ENCODE measurements at regions not wholly inside any gene's neighbourhood (a gene's known extent, or its start where the extent isn't known, plus 50 kb on each side); places are given as distances from the start of the nearest gene placed in this dataset.

- TF ChIP-seq POLR2AphosphoS5 (IDR thresholded peaks at IDR 0.05; ENCODE audit: low read depth, low read length) (no peak), SIN3A (IDR thresholded peaks at IDR 0.05; ENCODE audit: borderline replicate concordance, insufficient read depth, low read depth, low read length) (no peak), REST (IDR thresholded peaks at IDR 0.05; ENCODE audit: insufficient read depth in 1 of 2, low read depth in 2 of 2, low read length in 1 of 2) (no peak), TCF7L2 (IDR thresholded peaks at IDR 0.05; ENCODE audit: low read depth, low read length) (no peak)
- no peaks in the 10 kb centered on the region for H3K4me1 ChIP-seq (ENCODE audit: control insufficient read depth, insufficient read depth, low read length)
- no peak overlapping the region for H3K4me3 ChIP-seq (ENCODE audit: low read depth in 2 of 2, low read length in 2 of 2)
- POLR2A ChIA-PET: interaction anchor here (0.6 kb wide), 2 partner anchors 50 to 727 kb away, joined by 3 to 5 read pairs; no protein-coding TSS in a partner anchor
- in situ Hi-C loops (cut with HindIII; ENCODE audit: low pct_unique_long_range_greater_than_20kb, low sequenced_read_pairs): no loop called here
- H3K9me3 ChIP-seq (ENCODE audit: control insufficient read depth, insufficient read depth, low read depth, low read length): no peaks in the 10 kb centered on the region
- H3K27me3 ChIP-seq (ENCODE audit: control insufficient read depth, insufficient read depth, low read length): no peaks in the 10 kb centered on the region
- H3K36me3 ChIP-seq (ENCODE audit: control insufficient read depth, insufficient read depth, low read length): no peaks in the 10 kb centered on the region
- no peak for DNase-seq (ENCODE audit: low read depth, low spot score)
- intact Hi-C loops (cut with micrococcal nuclease; ENCODE audit: unreplicated experiment): no loop called here
- no TSS peak for BruUV-seq (replicated peaks)
- CTCF ChIA-PET: no interaction called here
- no peak for ATAC-seq
- no peak overlapping the region for H3K27ac ChIP-seq (ENCODE audit: low read length)
Observed at GRCh38 chr9:88897081-88897480, 94.2 kb upstream of the S1PR3 start.

DNA sequence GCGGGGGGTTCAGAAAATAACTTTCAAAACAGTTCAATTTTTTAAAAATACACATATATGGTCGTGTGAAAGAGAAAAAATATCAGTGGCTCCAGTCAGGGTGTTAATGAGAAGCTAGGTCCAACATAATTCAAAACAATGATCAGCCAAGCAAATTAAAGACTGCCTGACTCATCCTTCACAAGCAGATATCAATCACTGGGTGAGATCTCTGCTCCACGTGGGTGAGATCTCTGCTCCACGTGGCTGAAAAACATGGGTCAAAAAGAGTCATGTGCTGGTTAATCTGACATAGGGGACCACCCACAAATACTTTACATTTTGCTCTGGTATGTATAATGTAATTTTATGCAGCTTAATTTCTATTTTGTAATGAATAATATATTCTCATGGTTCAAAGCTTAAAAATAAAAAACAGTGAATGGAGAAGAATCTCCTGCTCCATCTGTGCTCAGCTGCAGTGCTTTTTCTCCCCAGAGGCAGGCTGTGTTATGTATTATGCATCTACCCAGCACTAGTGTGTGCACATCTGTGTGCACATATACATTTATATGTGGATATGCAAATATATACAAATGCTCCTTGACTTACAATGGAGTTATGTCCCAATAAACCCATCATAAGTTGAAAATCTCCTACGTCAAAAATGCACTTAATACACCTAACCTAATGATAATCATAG, 93.1 kb upstream of the S1PR3 start:
- no peaks in the 10 kb centered on the region for H3K4me1 ChIP-seq (ENCODE audit: control insufficient read depth, insufficient read depth, low read length)
- in situ Hi-C loops (cut with HindIII; ENCODE audit: low pct_unique_long_range_greater_than_20kb, low sequenced_read_pairs) (no loop called here), intact Hi-C loops (cut with micrococcal nuclease; ENCODE audit: unreplicated experiment) (no loop called here)
- TF ChIP-seq POLR2AphosphoS5 (IDR thresholded peaks at IDR 0.05; ENCODE audit: low read depth, low read length) (no peak), CTCF (IDR thresholded peaks at IDR 0.05) (no peak), REST (IDR thresholded peaks at IDR 0.05; ENCODE audit: insufficient read depth in 1 of 2, low read depth in 2 of 2, low read length in 1 of 2) (no peak), TCF7L2 (IDR thresholded peaks at IDR 0.05; ENCODE audit: low read depth, low read length) (no peak), SIN3A (IDR thresholded peaks at IDR 0.05; ENCODE audit: borderline replicate concordance, insufficient read depth, low read depth, low read length) (no peak)
- H3K4me3 ChIP-seq (ENCODE audit: low read depth in 2 of 2, low read length in 2 of 2): no peak overlapping the region
- ChIA-PET CTCF (no interaction called here), POLR2A (no interaction called here)
- no peaks in the 10 kb centered on the region for H3K27me3 ChIP-seq (ENCODE audit: control insufficient read depth, insufficient read depth, low read length)
- DNase-seq (ENCODE audit: low read depth, low spot score) (no peak), ATAC-seq (no peak)
- no peaks in the 10 kb centered on the region for H3K36me3 ChIP-seq (ENCODE audit: control insufficient read depth, insufficient read depth, low read length)
- no peaks in the 10 kb centered on the region for H3K9me3 ChIP-seq (ENCODE audit: control insufficient read depth, insufficient read depth, low read depth, low read length)
- H3K27ac ChIP-seq (ENCODE audit: low read length): no peak overlapping the region
- BruUV-seq (replicated peaks): no TSS peak
